ENCODE measurements at regions not wholly inside any gene's neighbourhood (a gene's known extent, or its start where the extent isn't known, plus 50 kb on each side); places are given as distances from the start of the nearest gene placed in this dataset.
A peak's percentile ranks its signal among the peaks of the same experiment; 100 is the strongest.
"Not testable (repeated sequence)": the region's sequence is repeated elsewhere in the genome, so short reads cannot be mapped to it uniquely, and the experiment has no call there.

DNA sequence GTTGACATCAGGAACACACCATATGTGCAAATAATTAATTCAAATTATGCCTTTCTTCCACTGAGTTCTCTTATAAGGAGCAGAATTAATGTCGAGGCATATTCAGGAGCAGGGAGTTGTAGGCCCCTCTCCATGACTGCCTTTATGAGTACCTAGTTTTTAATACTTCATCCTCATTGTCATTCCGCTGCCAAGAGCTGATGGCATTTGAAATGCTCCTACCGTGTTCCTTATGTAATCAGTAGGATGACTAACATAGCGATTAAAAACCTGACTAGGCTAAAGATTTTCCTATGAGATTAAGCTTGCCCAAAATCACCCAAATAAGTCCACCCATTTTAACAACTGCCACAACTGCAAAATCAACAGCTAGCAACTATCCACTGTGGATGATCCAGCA lies 220.6 kb downstream of the DHX15 start:
- DNase-seq = peak; percentile 36 to 79

DNA sequence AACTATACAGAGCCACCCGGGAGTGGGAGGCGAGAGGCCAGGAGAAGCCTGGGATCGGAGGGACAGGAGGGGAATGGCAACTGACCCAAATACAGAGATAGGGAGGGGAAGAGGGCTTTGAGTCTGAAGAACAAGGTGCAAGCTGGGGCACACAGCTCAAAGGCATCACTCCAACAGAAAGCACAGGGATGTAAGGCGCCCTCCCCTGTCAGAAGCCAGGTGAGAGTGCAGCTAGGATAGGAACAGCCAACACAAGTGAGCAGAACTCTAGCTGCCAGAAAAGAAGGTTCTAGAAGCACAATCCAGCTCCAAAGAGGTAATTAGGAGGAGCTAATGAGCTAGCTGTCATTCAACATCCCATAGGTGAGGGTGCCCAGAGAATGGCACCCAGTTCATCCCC lies 232.2 kb downstream of the DHX15 start:
- no peak for DNase-seq

DNA sequence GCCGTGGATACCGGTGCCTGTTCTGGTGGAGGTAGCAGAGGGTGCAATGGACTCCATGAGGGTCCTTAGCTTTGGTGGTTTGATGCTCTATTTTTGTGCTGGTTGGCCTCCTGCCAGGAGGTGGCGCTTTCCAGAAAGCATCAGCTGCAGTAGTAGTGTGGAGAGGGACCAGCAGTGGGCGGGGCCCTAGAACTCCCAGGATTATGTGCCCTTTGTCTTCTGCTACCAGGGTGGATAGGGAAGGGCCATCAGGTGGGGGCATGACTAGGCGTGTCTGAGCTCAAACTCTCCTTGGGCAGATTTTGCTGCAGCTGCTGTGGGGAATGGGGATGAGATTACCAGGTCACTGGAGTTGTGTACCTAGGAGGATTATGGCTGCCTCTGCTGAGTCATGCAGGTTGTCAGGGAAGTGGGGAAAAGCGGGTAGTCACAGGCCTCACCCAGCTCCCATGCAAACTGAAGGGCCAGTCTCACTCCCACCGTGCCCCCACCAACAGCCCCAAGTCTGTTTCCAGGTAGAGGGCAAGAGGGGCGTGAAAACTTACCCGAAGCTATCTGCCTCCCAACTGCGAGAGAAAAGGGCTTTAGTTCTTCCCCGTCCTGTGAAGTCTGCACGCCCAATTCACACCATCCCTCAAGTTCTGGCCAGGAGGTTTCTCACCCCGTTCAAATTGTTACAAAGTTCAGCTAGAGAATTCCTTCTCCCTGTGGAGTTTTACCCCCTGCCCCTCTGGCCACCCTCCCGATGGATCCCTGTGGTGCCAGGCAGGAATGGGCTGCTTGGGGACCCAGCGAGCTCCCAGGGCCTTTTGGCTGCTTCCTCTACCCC lies 235.0 kb downstream of the DHX15 start:
- not testable (repeated sequence) for DNase-seq

DNA sequence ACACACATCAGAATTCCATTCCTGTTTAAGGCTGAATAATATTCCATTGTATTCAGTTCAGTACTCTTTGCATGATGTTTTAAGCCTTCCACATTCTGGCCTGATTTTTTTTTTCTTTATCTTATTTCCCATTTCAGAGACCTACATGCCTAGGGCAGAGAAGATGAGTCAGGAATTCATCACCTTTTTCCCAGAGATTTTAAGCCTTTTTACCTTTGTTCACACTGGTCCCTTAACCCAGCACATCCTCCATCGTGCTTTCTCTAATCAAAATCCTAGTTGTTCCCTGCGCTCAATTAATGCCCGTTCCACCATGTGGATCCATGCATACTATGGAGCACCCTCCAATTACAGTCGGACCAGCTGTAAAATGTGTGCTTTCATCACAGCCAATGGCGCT lies 245.1 kb downstream of the DHX15 start:
- no peak for DNase-seq

DNA sequence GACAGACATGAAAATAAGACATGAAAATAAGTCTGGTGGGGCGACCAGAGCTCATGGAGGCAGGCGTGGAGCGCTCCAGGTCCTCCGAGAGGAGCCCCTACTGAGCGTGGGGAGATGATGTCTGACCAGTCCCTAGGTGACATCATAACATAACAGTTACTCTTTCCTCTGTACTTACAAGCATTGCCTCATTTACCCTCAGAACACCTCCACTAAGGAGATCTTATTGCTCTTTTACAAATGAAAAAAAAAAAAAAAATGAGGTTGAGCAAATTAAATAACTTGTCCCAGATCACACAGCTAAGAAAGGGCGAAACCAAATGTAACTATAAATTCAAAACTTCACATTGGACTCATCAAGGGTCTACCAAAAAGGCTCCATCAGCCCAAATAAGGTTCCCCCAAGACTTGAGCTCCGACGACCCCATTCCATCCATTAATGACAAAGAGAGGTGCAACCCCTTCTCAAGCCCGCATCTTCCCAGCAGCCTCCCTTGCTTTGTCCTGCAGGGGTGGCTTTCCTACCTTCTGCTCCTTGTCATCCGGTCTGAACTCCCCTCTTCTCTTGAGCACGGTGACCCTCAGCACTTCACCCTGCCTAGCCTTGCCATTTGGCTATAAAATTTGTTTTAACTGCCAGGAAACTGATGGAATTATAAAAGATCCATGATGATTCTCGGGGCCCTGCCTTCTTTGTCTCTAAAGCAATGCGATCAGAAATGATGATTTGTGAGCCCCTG lies 246.7 kb downstream of the DHX15 start:
- DNase-seq = no peak

DNA sequence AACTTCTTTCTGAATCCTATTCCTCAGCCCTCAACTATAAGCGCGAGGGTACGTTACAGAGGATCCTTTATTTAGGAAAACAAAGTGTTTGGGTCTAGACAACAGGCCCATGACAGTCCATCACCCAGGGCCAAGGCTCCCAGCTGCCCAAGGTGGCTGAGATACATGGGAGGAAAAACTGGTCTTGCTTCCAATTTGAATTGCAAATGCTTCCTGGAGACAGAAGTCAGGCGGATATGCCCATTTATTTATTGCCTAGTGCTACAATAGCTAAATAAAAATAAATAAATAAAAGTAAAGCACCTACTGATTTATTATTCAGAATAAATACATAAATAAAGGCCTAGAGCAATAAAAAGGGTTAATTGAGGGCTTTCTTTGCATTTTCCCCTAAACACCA lies 248.7 kb downstream of the DHX15 start:
- no peak for DNase-seq

DNA sequence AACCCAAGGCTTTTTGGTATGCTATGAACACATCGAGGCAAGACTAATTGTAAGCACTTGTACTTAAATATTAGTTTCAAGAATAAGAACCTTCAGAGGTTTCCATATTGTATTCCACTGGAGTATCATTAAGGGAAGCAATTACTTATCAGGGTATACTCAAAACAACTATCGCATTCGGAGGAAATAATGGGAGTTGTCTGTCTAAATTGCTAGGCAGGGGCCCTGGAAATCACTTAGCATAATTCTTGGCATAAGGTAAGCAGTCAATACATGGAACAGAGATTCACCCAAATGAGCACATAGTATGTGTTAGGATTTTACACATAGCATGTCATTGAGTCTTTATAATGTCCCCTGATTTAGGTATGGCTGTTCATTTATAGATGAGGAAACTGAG lies 249.4 kb downstream of the DHX15 start:
- no peak for DNase-seq

DNA sequence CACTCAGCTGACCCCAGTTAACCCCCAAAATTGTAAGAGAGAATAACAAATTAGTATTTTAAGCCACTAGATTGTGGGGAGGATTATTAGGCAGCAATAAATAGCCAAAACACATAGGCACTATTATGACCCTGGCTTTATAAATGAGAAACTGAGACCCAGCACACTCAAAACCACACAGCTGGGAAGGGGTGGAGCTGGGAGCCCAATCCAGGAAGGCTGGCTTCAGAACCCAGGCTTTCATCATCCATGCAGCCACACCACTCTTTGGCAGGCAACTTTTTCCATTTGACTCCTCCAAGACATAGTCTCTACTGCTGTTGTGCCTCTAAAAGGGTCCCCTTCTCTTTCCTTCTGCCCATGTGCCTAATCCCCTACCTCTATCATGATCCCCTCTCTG lies 253.8 kb downstream of the DHX15 start:
- no peak for DNase-seq

DNA sequence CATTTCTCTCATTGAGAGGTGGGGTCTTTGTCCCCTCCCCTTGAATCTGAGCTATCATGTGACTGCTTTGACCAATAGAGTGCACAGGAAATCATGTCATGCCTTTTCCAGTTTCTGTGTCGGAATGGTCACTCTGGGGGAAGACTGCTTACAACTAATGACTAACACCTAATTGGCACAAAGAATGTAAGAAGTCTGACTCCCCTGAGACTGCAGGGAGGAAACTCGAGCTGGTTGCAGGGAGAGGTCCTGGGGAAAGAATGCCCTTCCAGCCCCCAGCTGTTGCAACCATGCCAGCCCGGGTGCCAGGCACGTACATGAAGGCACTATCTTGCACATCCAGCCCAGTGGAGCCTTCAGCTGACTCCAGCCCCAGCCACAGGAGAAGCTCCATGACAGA lies 254.2 kb downstream of the DHX15 start:
- no peak for DNase-seq

DNA sequence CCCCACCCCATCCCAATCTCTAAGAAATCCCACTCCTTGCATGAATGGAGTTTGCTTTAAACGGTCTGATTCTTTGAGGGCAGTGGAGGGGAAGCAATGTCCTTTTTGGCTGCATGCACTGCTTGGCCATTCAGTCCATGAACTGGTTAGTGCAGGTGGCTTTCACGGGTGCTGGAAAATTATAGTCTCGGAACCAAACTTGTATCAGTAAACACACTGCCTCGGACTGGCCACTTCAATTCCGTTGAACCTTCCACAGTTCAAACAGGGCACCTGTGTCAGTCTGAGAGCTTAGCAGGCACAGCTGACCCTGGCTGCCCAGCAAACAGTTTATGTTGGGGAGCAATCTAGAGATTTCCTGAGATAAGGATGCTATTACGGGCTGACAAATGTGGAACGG lies 255.6 kb downstream of the DHX15 start:
- DNase-seq = no peak

DNA sequence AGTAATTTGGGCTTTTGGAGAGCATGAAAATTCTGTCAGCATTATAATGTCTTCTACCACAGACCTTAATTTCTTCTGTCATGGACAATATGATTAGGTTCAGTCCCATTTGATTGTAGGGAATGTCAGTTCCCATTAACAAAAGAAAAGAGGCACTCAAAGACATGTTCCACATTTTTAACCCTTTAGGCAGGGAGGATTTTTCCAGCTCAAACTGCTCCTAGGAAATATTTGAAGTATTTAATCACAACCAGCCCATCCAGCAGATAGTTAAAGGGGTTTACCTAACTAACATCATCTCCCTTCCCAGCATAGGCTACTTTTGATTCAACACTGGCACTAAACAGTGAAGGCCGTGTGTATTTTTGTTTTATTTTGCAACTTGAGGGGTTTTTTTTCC lies 256.0 kb downstream of the DHX15 start:
- no peak for DNase-seq

DNA sequence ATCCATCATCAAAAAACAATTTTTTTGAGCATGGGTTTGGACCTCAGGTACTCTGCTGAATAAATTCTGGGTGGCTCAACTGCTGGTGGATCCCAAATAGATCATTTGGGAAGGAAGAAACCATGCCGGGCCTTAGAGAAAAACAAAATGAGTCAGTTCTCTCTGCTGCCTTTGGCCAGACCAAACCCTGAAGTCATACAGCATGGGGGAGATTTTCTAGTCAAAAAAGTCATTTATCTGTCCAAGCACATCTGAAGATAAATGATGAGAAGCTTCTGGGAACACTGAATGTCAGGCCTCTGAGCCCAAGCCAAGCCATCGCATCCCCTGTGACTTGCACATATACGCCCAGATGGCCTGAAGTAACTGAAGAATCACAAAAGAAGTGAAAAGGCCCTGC lies 261.4 kb downstream of the DHX15 start:
- no peak for DNase-seq

DNA sequence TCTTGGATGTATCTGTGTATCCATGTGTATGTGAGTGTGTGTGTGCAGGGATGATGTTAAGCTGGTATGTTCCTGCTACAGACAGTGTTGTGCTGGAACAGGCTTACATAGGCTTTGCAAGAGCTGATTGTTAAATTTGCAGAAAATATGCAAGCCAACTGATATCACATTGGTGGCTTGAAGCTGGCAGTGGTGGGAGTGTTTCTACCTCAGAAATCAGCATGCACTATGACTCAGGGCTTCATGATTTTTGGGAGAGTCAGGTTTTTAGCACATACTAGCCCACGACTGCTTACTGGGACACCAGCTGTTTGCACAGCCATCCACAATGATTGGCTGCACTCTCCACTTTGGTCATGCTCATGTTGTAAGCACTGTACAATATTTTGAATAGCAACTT lies 261.8 kb downstream of the DHX15 start:
- DNase-seq = no peak

DNA sequence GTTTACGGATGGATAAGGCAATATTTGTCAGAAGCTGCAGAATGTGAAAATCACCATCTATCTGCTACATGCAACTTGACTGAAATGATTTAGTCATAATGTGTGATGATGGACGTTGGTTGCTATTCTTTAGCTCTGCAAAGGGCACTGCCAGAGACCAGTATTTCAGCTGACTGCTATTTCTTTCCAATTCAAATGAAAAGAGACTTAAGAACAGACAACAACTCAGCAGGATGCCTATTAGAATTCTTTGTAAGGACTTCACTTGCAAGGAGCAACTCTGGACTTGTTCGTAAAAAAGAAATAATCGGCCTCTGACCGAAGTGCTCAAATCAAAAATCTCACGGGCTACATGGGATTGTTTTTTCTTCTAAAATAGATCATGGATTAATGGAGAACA lies 262.7 kb downstream of the DHX15 start:
- no peak for DNase-seq

DNA sequence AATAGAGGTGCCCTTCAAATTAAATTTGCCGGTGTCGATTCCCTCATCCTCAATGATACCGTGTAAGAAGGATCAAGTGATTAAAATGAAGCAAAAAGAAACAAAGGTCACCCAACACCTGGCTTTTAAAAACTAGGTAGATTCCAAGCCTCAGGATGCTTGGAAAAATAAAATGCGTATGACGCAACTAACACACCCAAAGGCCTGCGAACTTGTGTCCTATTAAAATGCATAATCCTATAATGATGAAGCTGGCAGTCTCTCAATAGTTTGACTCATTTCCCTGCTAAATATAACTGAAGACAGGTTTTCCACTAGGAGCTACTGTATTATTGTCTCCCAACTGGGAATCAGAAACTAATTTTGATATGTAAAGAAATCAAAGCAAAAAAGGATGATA lies 263.2 kb downstream of the DHX15 start:
- no peak for DNase-seq

DNA sequence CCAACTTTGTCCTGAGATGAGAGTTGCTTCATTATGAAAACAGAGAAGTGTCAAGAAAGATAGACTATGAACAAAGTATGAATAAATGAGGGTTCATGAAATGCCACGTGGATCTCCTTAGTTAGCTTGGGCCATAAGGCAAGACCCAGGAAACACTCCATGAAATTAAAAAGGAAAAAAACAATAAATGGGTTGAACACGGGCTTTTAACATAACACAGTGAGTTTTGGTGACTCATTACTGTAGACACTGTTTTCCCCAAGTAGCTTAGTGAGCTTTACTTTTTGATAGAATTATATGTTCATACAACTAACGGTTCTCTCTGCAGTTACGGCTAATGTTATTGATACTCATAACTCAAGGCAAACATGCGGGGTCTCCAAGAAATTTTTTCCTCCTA lies 265.0 kb downstream of the DHX15 start:
- no peak for DNase-seq

DNA sequence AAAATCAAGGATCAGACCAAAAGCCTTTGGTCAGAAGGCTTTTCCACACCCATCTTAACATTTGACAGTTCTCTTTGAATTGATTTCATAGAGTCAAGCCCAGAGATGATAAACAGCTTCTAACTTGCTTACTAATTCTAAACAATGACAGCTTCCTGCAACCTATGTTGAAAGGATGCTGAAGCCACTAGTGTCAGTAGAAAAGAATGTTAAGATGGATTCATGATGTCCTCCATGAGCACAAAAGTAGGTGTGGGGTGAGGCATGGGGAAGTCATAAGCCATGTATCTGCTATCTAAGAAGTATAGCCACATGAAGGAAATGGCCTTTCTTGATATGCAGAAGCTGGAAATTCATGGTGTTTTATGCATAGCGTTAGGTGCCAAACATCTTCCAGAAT lies 269.3 kb downstream of the DHX15 start:
- DNase-seq = no peak

DNA sequence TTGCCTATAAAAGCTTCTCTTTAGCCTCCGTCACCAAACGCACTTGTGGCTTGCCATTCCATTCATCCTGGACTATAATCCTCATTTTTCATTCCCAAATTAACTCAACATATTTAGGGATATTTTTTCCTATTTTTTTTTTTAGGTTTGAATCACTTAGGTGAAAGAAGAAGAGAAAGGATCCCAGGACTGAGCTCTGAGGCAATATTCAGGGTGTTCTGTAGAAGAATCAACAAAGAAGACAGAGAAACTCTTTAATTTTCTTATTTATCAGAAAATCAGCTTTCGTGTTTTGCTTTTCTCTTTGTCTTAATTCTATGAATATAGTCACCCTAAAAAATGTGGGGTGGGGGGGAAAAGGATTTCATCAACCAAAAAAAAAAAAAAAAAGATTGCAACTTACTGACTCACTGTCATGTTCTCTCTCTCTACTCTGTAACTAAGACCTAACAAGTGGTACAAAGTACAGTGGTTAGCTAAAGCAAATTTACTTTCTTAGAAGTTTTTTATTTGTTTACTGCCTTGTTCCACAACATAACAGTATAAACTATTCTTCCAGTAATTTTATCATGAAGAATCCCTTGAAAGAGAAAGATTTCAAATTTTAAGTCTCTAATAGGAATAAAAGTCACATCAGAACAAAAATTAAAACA lies 272.0 kb downstream of the DHX15 start:
- no peak for DNase-seq

DNA sequence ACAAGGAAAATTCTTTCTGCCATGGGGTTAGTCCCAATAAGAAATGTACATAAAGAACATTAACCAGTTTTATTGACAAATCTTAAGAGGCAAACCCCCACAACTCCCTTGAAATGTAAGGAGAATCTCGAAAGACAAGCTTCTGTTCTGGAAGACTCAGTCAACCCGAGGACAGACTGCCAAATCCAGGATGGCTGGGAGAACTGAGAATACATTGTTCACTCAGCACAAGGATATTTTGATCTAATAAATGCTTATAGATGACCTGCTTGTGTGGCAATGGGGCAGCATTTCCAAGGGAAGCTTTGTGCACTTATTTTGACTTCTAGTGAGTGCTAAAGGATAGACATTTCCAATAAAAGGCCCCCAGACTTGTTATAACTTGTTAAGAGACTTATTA lies 280.4 kb downstream of the DHX15 start:
- no peak for DNase-seq

DNA sequence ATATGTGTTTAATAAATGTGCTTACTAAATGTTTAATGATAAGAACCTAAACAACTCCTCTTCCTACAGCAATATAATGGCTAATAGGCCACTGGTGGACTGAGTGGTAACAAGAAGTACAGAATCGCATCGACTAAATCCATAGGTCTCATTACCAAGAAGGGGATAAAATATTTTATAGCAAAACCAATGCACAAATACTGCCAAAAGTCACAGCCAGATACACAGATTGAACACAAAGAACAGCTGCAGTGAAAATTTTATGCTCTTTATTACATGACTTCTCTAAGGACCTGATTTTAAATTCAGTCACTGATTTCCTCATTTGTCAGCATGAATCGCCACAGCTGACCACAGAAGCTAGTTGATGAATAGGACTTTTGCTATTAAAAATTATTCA lies 285.4 kb downstream of the DHX15 start:
- no peak for DNase-seq

DNA sequence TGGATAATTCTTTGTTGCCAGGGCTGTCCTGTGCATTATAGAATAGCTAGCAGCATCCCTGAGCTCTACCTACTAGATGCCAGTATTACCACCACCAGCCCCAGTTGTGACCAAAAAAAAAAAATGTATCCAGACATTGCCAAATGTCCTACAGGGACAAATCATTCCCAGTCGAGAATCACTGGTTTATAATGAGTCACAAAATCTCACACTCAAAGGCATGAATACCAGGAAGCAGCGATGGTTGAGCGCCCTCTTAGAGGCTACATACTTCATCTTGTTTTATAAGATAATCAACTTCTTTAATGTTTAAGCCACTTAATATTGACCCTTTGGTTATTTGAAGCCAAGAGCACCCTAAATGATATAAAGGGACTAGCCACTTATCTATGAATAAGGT lies 297.3 kb downstream of the DHX15 start:
- no peak for DNase-seq

DNA sequence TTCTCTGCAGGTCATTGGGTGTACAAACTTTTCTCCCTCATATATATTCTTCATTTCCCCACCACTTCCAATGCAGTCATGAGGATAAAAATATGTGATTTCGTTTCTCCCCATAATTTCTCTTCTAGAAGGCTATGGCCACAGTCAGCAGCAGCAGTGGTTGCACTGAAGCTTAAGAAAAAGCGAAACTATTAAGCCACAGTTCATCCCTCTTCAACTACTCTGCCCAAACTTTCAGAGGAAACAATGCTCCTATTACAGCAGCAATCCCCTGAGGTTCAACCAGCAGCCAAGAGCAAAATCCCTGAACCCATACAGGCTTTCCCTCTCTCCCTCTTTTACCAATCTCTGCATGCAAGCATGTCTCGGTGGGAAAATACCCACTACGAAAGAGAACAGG lies 298.6 kb downstream of the DHX15 start:
- no peak for DNase-seq

DNA sequence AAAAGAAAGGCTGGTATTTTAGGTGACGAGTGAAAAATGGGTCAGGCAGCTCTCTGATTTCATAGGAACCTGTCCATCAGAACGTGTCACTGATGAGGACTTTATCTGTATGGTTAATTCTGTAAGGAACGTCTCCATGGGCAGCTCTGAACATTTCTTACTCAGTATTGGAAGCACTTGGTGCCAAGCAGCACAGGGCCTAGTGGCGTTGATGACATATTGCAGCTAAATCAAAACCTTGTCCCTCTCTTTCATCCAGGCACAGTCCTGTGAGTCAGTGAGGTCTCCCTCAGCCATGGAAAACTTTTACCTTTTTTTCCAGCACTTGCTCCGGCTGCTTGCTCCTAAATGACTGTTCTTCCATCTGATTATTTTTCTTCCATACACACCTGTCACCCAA lies 301.9 kb downstream of the DHX15 start:
- DNase-seq = no peak

DNA sequence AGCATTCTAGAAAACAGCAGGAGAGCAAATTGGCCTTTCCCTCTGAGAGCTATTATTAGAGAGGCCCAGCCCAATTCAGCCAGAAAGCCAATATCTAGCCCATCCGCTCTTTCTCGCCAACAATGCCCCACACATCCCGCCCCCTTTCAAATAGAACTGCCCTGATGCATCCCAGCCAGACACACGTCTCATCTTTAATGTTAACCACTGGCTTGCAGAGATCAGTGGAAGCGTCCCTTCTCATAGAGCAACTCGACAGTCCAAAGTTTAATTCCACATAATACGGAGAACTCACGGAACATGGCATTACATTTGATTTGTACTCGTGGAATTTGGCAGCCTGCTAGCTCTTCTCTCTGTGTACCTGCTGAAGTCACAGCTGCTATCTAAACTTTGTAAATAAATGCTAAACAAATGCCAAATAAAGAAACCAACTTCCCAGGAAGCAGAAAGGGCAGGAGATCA lies 304.4 kb downstream of the DHX15 start:
- DNase-seq = no peak

Data from NCI-H2081 (cell line).